SK-N-MC (cell line): ENCODE measurements at regions not wholly inside any gene's neighbourhood (a gene's known extent, or its start where the extent isn't known, plus 50 kb on each side); places are given as distances from the start of the nearest gene placed in this dataset.

Experiments
- EZH2 ChIP-seq: fragments of 200-600 bp; sonication (generic); IDR thresholded peaks from one replicate; pipeline ENCODE4 v1.6.1; 2017; ENCODE audit warnings: antibody characterized with exemption
- POLR2AphosphoS5 ChIP-seq: IDR thresholded peaks from 2 replicates; pipeline ENCODE4 v1.6.1; 2012; ENCODE audit warnings: mild to moderate bottlenecking, low read depth, low read length, borderline replicate concordance

GRCh38 chr12:59294221-59294620, 301.6 kb upstream of the SLC16A7 start:
- TF ChIP-seq EZH2 (no peak), POLR2AphosphoS5 (no peak)
